HG03521 (cell line): ENCODE measurements at regions not wholly inside any gene's neighbourhood (a gene's known extent, or its start where the extent isn't known, plus 50 kb on each side); places are given as distances from the start of the nearest gene placed in this dataset.
"Not testable (repeated sequence)": the region's sequence is repeated elsewhere in the genome, so short reads cannot be mapped to it uniquely, and the experiment has no call there.

Experiments
- ATAC-seq: cut with Tn5 transposase; IDR thresholded peaks from one replicate; pipeline ENCODE4 v1.9.1; 2021; ENCODE audit warnings: mild to moderate bottlenecking, moderate library complexity; ENCODE audit not compliant: unreplicated experiment

DNA sequence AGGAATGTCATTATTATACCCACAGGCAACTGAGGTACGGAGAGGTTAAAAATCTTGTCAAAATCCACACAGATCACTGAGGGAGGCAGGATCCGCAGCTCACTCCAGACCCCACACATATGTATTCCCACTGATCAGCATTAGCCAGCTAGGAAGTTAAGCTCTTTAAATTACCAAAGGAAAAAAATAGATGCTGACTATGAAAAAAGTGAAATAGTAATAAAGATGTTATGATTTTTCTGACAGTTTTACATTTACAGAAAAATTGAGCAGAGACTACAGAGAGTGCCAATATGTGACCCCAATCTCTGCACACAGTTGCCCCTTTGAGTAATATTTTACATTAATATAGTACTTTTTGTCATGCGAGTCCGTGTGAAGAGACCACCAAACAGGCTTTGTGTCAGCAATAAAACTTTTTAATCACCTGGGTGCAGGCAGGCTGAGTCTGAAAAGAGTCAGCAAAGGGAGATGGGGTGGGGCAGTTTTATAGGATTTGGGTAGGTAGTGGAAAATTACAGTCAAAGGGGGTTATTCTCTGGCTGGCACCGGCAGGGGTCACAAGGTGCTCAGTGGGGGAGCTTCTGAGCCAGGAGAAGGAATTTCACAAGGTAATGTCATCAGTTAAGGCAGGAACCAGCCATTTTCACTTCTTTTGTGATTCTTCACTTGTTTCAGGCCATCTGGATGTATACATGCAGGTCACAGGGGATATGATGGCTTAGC, 61.9 kb upstream of the NAA35 start:
- not testable (repeated sequence) for ATAC-seq

DNA sequence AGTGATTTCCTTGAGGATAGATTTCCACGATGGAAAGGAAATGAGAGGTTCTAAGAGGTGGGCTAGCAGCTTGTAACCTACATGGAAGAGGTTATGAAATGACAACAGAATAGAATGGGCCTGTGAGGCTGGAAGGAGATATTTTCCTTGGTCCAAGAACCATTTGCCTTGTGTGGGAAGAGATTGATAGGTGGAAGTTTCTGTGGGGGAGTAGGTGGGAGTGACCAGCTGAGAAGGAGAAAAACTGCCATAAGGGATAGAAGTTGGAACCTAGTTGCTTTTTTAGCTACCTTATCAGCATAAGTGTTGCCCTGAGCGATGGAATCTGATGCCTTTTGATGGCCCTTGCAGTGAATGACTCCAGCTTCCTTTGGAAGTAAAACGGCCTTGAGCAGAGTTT, 60.4 kb upstream of the NAA35 start:
- not testable (repeated sequence) for ATAC-seq

DNA sequence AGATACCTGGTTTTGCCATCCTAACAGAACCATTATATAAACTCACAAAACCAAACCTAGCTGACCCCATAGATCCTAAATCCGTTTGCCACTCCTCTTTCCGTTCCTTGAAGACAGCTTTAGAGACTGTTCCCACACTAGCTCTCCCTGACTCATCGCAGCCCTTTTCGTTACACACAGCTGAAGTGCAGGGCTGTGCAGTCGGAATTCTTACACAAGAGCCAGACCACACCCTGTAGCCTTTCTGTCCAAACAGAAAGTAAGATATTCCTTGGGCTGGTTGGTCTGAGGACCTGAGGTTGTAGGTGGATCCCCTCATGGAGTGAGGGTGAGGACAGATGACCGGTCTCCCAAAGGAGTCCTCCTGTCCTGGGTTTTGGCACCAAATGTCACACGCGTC, 56.7 kb upstream of the NAA35 start:
- no peak for ATAC-seq

DNA sequence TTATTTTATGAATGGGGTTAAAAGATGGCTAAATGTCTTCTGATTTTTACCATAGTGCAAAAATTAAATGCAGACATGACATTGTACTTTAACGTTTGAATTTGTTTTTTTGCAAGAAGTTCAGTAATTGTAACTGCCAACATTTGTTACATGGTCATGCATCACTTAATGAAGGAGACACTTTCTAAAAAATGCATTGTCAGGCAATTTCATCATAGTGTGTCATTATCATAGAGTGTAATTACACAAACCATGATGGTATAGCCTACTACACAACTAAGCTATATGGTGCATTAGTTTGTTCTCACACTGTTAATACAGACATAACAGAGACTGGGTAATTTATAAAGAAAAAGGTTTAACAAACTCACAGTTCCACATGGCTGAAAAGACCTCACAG, 50.0 kb upstream of the NAA35 start:
- ATAC-seq = no peak
